Midbrain (tissue), 1 donor: ENCODE measurements at regions not wholly inside any gene's neighbourhood (a gene's known extent, or its start where the extent isn't known, plus 50 kb on each side); places are given as distances from the start of the nearest gene placed in this dataset.
"Not testable (repeated sequence)": the region's sequence is repeated elsewhere in the genome, so short reads cannot be mapped to it uniquely, and the experiment has no call there.

ENCODE experiments used
- DNase-seq: peaks from one replicate; lab custom pipeline; 2025; lab: John Stamatoyannopoulos, UW

DNA sequence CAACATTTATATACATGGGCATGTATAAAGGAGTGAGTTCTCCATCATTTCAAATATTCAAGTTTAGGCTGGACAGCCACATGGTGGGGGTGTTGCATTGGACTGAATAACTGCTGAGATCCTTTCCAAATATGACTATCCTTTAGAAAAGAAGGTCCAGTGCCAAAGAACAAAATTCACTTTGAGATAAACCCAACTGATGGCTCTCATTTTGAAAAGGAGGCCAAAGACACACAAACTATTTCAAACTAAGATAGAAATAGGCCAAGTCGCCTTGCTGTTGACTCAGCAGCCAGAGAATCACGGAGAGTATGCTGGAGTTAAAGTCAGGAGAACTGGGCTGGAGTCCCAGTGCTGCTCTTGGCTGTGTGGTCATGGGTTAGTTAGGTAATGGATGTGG lies 204.5 kb upstream of the LRATD1 start:
- no peak for DNase-seq

DNA sequence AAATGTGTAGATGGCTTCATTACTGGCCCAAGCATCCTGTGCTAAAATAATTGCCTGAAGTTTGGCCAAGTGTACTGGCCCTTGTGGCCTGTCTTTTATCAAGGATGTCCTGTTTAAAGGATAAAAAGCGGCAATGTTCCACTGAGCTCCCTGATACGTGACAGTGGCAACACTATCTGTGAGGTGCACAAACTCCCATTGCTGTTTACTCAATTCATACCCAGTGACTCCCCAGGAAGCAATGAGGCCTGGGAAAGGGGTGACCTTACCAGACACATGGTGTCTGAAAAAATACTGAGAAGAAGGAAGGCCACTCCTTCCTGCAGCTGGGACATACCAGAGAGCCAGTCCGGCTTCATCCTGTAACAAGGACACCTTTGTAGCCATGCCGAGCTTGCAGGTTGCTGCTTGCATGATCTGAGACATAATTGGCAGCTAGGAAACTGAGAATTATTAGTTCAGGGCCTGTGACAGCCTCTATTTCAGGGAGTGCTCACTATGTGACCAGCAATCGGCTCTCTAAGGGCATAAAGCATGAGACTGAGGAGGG lies 198.5 kb upstream of the LRATD1 start:
- no peak for DNase-seq

DNA sequence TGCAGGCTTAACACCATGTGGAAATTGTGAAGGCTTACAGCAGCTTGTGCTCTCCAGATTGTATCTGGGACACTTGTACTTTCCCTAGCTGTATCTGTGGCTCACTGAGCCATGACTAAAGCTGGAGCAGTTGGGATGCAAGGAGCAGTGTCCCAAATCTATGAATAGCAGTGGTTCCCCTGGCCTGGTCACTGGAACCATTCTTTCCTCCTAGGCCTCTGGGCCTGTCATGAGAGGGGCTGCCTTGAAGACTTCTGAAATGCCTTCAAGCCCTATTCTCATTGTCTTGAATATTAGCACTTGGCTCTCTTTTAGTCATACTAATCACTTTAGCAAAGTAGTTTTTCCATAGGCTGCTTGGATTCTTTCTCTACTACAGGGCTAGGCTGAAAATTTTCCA lies 186.8 kb upstream of the LRATD1 start:
- no peak for DNase-seq

DNA sequence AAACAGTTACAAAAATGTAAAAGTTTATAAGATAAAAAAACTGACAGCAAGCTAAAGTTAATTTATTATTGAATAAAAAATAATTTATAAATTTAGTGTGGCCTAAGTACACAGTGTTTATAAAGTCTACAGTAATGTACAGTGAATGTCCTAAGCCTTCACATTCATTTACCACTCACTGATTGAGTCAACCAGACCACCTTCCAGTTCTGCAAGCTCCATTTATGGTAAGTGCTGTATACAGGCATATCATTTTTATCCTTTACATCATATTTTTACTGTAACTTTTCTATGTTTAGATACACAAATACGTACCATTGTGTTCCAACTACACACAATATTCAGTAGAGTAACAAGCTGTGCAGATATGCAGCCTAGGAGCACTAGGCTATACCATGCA lies 184.2 kb upstream of the LRATD1 start:
- DNase-seq = no peak

DNA sequence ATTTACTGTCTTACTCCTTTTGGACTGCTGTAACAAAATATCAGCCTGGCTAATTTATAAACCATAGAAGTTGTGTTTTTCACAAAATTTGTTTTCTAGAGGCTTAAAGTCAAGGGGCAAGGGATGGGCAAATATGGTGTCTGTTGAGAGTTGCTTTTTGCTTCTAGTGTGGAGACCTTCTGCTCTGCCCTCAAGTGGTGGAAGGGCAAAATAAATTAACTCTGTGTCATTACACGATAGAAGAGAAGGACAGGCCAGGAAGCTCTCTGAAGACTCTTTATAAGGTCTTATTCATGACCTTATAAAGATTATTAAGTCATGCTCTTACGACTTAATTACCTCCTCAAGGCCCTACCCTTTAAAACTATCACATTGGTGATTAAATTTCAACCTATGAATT lies 181.2 kb upstream of the LRATD1 start:
- DNase-seq = no peak

DNA sequence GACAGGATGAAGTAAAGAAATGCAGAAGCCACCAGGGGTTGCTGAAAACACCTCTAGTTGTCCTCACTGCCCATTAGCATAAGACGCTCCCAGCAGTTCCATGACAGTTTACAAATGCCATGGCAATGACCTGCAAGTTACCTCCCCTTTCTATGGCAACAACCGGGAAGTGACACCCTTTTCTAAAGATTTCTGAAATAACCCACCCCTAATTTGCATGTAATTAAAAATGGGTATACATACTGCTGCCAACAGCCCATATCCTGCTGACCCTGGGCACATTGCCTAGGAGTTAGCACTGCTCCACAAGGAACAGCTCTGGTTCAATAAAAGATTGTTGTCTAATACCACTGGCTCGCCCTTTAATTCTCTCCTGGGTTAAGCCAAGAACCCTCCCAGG lies 178.3 kb upstream of the LRATD1 start:
- DNase-seq = no peak

DNA sequence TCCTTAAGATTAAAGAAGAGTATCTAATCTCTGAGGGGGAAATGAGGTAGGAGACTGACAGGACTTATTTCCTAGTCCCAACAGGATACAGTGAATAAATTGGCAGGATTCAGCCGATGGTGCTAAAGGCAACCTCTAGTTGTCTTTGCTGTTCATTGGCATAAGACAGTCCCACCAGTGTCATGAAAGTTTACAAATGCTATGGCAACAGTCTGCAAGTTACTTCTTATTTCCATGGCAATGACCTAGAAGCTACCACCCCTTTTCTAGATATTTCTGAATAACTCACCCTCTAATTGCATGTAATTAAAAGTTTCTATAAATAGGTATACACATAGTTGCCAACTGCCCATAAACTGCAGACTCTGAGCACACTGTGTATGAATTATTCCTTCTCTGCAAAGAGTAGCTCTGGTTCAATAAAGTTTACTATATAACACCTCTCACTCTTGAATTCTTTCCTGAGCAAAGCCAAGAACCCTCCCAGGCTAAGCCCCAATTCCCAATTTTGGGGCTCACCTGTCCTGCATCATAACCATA lies 172.7 kb upstream of the LRATD1 start:
- no peak for DNase-seq

DNA sequence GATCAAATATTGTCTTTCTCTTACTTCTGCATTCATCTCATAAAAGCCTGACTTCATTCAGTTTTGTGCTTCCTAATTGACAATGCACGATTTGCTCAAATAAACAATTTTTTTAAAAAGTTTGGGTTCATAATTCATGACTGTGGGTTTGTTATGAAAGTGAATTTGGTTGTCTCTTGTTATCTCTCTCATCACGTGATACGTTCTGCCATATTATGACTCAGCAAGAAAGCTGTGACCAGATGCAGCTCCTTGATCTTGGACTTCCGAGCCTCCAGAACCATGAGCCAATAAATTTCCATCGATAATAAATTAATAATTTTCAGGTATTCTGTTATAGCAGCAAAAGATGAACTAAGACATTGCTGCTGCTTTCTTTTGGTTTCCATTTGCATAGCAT lies 156.5 kb upstream of the LRATD1 start:
- no peak for DNase-seq

DNA sequence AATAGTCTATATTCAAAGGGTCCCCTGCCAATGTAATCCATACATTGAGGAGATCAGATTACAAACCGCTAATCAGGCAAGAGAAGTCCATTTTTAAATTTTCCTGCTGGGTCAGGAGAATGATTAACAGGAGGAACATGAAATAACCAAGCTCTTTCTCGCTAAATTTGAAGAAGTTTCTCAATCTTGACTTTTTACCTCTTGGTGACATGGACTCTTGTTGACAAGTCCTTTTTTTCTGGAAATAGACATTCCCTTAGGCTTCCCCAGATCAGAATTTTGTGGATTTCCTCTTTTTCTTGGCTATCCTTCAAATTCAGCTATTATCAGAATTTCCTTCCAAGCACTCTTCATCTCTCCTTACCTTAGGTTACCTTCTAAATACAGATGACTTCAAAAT lies 153.0 kb upstream of the LRATD1 start:
- DNase-seq = no peak

DNA sequence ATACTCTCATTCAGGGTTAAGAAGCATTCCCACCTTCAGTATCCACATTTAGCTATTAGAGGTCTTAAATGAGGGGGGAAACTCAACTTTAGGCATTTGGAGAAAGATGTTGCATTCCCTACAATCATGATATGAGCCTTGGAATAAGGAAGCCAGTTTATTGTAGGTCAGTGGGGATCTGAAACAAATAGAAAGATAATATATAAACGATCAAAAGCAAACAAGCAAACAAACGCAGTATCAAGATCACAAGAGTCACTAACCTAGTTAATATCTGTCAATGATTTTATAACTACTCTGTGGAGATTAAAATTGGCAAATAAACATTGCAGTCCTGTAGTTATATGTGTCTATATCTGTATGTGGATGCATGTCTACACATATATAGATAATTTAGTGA lies 152.4 kb upstream of the LRATD1 start:
- DNase-seq = no peak

DNA sequence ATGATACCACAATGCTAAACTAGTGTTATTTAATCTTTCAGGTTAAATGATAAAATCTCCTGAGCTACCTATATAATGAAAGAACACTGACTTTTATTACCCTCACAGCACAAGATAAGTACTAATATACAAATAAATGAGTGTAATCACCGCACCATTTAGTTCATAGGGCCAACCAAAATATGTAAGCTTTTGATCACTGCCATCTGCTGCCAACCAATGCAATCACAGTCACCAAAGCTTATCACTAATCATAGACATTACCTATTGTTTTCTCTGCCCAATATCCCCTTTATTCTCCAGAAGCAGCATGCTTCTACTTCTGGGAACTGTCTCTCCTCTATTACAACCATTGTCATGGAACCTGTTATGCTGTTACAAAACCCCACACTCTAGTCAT lies 151.6 kb upstream of the LRATD1 start:
- no peak for DNase-seq

DNA sequence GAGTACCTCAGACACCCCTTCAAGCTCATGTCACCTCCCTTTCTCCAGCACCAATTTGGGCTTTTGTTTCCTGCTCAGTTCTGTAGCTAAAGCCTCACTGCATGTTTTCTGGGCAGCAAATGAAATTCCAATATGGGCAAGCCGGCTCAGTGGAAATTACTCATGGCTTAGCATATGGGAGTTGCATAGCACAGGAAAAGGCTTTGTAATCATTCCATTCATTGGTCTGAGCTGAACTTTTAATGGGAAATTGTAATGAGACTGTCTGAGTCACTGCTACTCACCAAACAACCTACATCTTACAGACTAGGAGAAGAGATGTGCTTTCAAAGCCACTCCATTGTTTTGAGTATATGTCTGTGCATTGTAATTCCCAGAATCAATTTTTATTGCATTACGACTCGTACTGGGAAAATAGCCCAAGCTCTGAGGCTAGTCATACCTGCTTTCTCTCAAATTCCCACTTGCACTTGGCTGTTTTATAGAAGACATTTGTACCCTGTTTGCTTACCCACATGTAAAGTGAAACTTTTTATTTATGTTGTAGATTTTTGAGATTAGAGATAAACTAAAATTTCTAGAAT lies 139.5 kb upstream of the LRATD1 start:
- DNase-seq = no peak

DNA sequence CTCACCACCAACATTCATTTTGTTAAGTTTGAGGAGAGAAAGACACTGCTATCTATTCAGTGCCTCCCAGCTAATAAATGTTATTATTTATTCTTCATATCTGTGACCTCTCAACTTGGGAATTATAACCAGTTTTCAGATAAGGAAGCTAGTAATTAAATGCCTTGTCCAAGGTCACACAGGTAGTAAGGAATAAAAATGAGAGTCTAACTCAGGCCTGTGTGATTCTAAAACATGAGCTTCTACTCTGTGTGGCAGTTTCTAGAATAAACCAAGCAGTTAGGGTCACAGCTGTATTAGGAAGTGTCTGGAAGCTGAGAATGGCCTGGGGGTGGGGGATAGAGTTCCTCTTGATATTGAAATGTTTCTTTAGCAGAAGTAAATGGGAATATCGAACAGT lies 137.8 kb upstream of the LRATD1 start:
- DNase-seq = no peak

DNA sequence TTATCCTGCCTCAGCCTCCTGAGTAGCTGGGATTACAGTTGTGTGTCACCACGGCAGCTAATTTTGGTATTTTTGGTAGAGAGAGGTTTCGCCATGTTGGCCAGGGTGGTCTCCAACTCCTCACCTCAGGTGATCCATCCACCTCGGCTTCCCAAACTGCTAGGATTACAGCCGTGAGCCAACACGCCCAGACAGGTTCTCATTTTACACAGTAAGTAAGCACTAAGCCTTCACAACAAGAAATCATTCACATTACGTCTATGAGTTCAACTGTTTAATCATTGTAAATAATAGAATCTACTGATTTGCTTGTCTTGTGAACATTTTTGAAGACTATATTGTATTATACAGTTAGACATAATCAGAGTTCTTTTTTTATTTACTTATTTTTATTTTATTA lies 131.5 kb upstream of the LRATD1 start:
- DNase-seq = no peak

DNA sequence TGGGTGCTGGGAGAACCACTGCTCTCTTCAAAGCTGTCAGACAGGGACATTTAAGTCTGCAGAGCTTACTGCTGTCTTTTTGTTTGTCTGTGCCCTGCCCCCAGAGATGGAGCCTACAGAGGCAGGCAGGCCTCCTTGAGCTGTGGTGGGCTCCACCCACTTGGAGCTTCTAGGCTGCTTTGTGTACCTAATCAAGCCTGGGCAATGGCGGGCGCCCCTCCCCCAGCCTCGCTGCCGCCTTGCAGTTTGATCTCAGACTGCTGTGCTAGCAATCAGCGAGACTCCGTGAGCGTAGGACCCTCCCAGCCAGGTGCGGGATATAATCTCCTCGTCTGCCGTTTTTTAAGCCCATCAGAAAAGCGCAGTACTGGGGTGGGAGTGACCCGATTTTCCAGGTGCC lies 125.6 kb upstream of the LRATD1 start:
- not testable (repeated sequence) for DNase-seq

DNA sequence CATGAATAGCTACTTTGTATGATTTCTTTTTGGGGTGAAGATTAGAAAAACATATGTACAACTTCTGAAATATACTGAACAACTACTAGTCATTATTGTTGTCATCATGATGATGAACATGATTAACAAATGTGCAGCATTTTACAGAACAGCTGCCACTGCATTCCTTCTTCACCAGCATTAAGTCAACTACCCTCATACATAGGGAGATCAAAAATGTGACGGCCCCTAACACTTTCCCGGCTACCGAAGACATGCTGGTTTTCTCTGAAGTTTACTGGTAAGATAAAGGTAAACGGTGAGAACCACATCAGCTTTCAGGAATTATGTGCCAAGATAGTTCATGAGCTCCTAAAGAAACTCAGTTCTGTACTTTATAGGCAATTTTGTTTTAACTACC lies 121.0 kb upstream of the LRATD1 start:
- no peak for DNase-seq

DNA sequence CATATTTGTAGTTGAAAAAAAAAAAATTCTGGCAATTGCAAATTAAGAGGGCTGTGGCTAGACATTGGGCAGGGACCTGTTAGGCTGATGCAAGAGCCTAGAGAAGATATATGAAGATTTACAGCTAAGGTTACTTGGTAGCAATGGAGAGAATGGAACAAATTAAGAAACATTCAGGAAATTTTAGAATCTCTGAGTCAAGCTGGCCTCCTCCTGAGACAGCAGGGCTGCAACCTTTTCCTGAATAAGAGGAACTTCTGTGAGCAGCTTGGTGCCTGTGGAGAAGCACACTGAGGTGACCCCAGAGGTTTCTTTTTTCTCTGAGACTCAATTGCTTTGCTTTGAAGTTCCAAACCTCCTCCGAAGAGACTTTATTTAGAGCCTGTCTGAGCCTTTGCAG lies 118.6 kb upstream of the LRATD1 start:
- DNase-seq = no peak

DNA sequence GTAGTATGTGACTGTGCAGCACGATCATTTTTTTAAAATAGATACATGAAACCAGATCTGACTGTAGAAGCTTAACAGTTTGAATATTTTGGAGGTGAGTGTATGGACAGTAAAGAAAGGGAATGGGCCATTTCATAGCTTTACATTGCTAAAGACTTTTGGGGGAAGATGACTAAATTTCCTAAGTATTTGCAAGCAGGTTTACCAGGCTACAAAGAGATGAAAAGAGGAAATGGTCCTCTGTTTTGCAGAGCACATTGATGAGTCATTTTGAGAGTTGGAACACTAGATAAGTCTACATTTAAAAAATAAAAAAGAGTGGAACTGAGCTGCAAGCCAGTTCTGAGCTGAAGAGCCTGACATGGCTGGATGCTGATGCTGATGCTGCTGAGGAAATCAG lies 115.7 kb upstream of the LRATD1 start:
- no peak for DNase-seq

DNA sequence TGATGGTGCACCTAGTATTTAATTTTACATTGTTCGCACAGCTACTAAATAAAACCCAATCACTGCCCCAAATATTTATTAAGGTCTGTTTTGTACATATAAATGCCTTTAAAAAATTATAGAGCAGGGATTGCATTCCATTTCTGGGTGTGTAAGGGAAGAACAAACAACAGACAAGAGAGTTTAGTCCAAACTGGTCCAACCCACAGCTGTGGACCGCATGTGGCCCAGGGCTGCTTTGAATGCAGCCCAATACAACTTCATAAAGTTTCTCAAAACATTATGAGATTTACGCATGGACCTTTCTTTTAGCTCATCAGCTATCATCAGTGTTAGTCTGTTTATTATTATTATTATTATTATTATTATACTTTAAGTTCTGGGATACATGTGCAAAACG lies 114.8 kb upstream of the LRATD1 start:
- DNase-seq = no peak

DNA sequence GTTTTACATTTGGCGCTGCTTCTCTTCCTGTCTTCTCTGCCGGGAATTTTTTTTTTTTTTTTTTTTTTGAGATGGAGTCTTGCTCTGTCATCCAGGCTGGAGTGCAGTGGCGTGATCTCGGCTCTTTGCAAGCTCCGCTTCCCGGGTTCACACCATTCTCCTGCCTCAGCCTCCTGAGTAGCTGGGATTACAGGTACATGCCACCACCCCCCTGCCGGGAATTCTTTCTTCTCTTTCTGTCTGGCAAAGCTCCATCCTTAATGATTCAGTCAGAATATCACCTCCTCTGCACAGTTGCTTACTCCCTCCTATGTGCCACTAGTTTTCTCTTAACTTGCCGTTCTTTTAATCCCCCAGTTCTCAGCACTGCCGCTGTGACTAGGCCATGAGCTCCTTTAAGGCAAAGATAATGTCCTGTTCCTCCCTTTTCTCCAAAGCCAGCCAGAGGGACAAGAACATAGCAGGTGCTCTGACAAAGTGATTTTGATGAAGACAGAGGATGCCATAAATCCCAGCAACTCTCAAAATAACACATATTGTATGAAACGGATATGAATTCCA lies 112.1 kb upstream of the LRATD1 start:
- no peak for DNase-seq

DNA sequence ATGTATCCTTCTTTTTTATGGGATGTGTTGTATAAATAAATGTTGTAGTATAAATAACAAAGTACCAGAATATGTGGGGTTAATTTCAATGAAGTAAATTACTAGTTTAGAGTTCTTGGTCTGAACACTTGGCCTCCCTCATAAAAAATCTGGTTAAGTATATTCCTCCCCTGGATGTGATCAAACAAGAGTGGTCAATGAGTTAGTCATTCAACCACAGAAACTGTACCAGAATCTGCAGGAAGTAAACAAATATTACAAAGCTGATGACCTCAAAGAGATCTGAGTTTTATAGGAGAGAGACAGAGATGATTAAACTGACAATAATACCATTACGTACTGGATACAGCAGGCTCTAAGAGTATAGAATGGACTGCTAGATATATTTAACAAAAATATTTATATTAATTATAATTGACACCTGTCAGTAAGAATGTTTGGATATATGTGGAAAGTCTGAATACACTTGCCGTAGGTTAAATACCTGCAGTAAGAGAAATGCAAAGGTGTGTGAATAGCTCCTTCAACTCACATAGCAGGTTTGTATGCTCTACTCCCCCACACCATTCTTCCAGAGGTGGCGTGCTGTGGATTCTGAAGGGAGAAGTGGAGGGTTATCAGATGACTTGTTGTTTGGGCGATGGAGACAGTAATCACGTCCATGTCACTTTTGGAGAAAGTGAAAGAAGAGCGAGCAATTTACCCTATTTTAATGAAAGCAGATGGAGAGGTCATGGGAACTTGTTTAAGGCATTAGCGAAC lies 108.3 kb upstream of the LRATD1 start:
- no peak for DNase-seq

DNA sequence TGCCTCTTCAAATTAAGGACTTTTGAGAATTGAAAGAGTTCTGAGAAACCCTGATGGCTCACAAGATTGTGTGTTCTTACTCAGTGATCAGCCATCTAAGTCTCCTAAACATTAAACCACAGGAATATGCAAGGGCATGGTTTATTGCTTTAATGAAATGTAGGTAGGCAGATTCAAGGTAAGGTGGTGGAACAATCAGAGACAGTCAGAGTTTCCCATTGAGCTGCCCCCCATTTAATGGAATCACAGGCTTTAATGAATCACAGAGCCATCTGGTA lies 107.8 kb upstream of the LRATD1 start:
- DNase-seq = no peak

DNA sequence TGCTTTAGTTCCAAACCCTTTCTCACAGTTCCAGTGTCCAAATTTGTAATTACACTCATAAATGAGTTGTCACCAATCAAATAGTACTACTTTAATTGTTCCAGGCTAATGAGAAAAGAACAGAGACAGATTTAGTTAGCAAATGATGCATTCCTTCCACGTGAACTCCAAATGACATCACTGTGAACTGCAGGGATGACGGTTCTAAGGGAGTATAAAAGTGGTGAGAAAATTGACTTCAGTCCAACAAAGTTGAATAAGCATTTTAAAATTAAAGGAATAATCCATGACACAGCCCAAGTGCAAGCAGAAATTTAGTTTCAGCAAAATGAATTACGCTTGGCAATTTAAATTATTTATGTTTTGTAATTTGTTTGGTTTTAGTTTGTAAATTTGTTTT lies 102.0 kb upstream of the LRATD1 start:
- no peak for DNase-seq
